GM12878 (cell line): ENCODE measurements at regions not wholly inside any gene's neighbourhood (a gene's known extent, or its start where the extent isn't known, plus 50 kb on each side); places are given as distances from the start of the nearest gene placed in this dataset.

Source experiments
- E2F4 ChIP-seq: IDR thresholded peaks from 2 replicates; pipeline ENCODE4 v1.6.1; 2012; ENCODE audit warnings: low read depth, low read length, improper control_type of control experiment
- EP300 ChIP-seq, 2 experiments: fragments of 150-350 bp in 1 of 2; IDR thresholded peaks; 2 replicates each; pipeline ENCODE4 v1.6.1; 2011 to 2012; ENCODE audit warnings: low read depth in 2 of 2, low read length in 2 of 2, borderline replicate concordance in 1 of 2, improper control_type of control experiment in 1 of 2, inconsistent platforms in 1 of 2; ENCODE audit not compliant: control insufficient read depth in 1 of 2
- FOXM1 ChIP-seq: IDR thresholded peaks from 2 replicates; pipeline ENCODE4 v1.6.1; 2012; ENCODE audit warnings: low read depth, mild to moderate bottlenecking, inconsistent platforms, low read length, moderate library complexity
- HDAC2 ChIP-seq: fragments of 200-600 bp; sonication (generic); IDR thresholded peaks from 2 replicates; pipeline ENCODE4 v1.6.1; 2017
- NFYA ChIP-seq: IDR thresholded peaks from 2 replicates; pipeline ENCODE4 v1.6.1; 2011; ENCODE audit warnings: low read depth, mild to moderate bottlenecking, low read length, improper control_type of control experiment, borderline replicate concordance
- POLR2A ChIP-seq: IDR thresholded peaks from 2 replicates; pipeline ENCODE4 v1.6.1; 2011; ENCODE audit warnings: low read depth, mild to moderate bottlenecking, low read length
- TF ChIP-seq, protein P1 (sequence below), 3 experiments: IDR thresholded peaks in 2 of 3; conservative IDR thresholded peaks in 1 of 3; 2 replicates each; pipeline ENCODE4 v1.5.1; 2011; ENCODE audit warnings: low read depth in 3 of 3, low read length in 3 of 3, mild to moderate bottlenecking in 3 of 3, control low read depth in 2 of 3, moderate library complexity in 2 of 3, inconsistent platforms in 1 of 3, mixed read lengths in 1 of 3; ENCODE audit not compliant: control insufficient read depth in 2 of 3, insufficient read depth in 1 of 3; ENCODE audit errors: extremely low read depth in 1 of 3

GRCh38 chrX:94515009-94515408 is 841.0 kb downstream of the FAM133A start:
- no peak for TF ChIP-seq FOXM1
- TF ChIP-seq, protein P1, sequence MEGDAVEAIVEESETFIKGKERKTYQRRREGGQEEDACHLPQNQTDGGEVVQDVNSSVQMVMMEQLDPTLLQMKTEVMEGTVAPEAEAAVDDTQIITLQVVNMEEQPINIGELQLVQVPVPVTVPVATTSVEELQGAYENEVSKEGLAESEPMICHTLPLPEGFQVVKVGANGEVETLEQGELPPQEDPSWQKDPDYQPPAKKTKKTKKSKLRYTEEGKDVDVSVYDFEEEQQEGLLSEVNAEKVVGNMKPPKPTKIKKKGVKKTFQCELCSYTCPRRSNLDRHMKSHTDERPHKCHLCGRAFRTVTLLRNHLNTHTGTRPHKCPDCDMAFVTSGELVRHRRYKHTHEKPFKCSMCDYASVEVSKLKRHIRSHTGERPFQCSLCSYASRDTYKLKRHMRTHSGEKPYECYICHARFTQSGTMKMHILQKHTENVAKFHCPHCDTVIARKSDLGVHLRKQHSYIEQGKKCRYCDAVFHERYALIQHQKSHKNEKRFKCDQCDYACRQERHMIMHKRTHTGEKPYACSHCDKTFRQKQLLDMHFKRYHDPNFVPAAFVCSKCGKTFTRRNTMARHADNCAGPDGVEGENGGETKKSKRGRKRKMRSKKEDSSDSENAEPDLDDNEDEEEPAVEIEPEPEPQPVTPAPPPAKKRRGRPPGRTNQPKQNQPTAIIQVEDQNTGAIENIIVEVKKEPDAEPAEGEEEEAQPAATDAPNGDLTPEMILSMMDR (IDR thresholded peaks at IDR 0.05 in 2 of 3, conservative IDR thresholded peaks at IDR 0.05 in 1 of 3; ENCODE audit: control insufficient read depth in 2 of 3, extremely low read depth in 1 of 3, insufficient read depth in 1 of 3, low read depth in 3 of 3, low read length in 3 of 3), result no peak
- no peak for TF ChIP-seq EP300 (IDR thresholded peaks at IDR 0.05; ENCODE audit: borderline replicate concordance in 1 of 2, control insufficient read depth in 1 of 2, low read depth in 2 of 2, low read length in 2 of 2)
- TF ChIP-seq E2F4, result no peak
- no peak for TF ChIP-seq HDAC2
- TF ChIP-seq NFYA, result no peak
- TF ChIP-seq POLR2A, result no peak
